PC-3 (cell line): ENCODE measurements at regions not wholly inside any gene's neighbourhood (a gene's known extent, or its start where the extent isn't known, plus 50 kb on each side); places are given as distances from the start of the nearest gene placed in this dataset.

Experiments
- ATAC-seq: fragments of 200-7000 bp; cut with Tn5 transposase; 2 replicates; pipeline ENCODE4 v1.9.1; 2020; ENCODE audit warnings: mild to moderate bottlenecking, moderate library complexity
- BruUV-seq: library from RNA; stranded (reverse); fragments of 400-500 nt; replicated peaks from 2 replicates; lab custom pipeline; 2021; lab: Mats Ljungman, UMichigan
- CTCF ChIA-PET: fragments of 300-600 bp; sonication (Branson Sonifier 250); formaldehyde crosslinking; loops from one replicate; lab custom pipeline; 2022; ENCODE audit warnings: antibody characterized with exemption; lab: Charles Lee
- POLR2A ChIA-PET: fragments of 300-600 bp; sonication (Branson Sonifier 250); formaldehyde crosslinking; loops from one replicate; lab custom pipeline; 2022; ENCODE audit warnings: antibody characterized with exemption; ENCODE audit not compliant: unreplicated experiment; lab: Charles Lee
- DNase-seq: peaks from one replicate; pipeline ENCODE4 v3.0.0-alpha.2; 2015
- H2AFZ ChIP-seq: fragments of 300-600 bp; sonication (generic); 2 replicates; pipeline ENCODE4 v1.6.0; 2016; ENCODE audit warnings: antibody characterized with exemption, low read length
- H3F3A ChIP-seq: fragments of 300-600 bp; sonication (generic); one replicate; pipeline ENCODE4 v1.6.0; 2017; ENCODE audit warnings: antibody characterized with exemption, low read length, control low read depth, mild to moderate bottlenecking; ENCODE audit not compliant: unreplicated experiment
- H3K27ac ChIP-seq: fragments of 300-600 bp; sonication (generic); 2 replicates; pipeline ENCODE4 v1.5.1; 2016; ENCODE audit warnings: mild to moderate bottlenecking, low read length
- H3K27me3 ChIP-seq: fragments of 300-600 bp; sonication (generic); 2 replicates; pipeline ENCODE4 v1.6.1; 2016; ENCODE audit warnings: low read length, mixed read lengths
- H3K36me3 ChIP-seq: fragments of 300-600 bp; sonication (generic); 2 replicates; pipeline ENCODE4 v1.6.1; 2016; ENCODE audit warnings: low read depth, mixed run types, low read length, mixed read lengths
- H3K4me1 ChIP-seq: fragments of 300-600 bp; sonication (generic); 2 replicates; pipeline ENCODE4 v1.5.1; 2016; ENCODE audit warnings: low read length; ENCODE audit not compliant: insufficient read depth
- H3K4me2 ChIP-seq: fragments of 300-600 bp; sonication (generic); 2 replicates; pipeline ENCODE4 v1.6.0; 2016; ENCODE audit warnings: low read length
- H3K4me3 ChIP-seq: fragments of 300-600 bp; sonication (generic); 2 replicates; pipeline ENCODE4 v1.5.1; 2016; ENCODE audit warnings: mild to moderate bottlenecking, low read length, mixed read lengths
- H3K79me2 ChIP-seq: fragments of 300-600 bp; sonication (generic); 2 replicates; pipeline ENCODE4 v1.6.1; 2017; ENCODE audit warnings: low read length, mixed read lengths
- H3K9ac ChIP-seq: fragments of 300-600 bp; sonication (generic); 2 replicates; pipeline ENCODE4 v1.6.0; 2016; ENCODE audit warnings: mild to moderate bottlenecking, low read length
- H3K9me2 ChIP-seq: fragments of 300-600 bp; sonication (generic); replicated peaks from 2 replicates; pipeline ENCODE4 v1.6.1; 2016; ENCODE audit warnings: mixed run types, low read length, mixed read lengths
- H3K9me3 ChIP-seq: fragments of 300-600 bp; sonication (generic); 2 replicates; pipeline ENCODE4 v1.6.1; 2016; ENCODE audit warnings: low read length, mixed read lengths
- H4K20me1 ChIP-seq: fragments of 300-600 bp; sonication (generic); 2 replicates; pipeline ENCODE4 v1.6.1; 2016; ENCODE audit warnings: low read length, mixed read lengths
- EZH2 ChIP-seq: fragments of 300-600 bp; sonication (generic); IDR thresholded peaks from one replicate; pipeline ENCODE4 v1.6.1; 2017; ENCODE audit warnings: antibody characterized with exemption, mild to moderate bottlenecking, low read length; ENCODE audit not compliant: unreplicated experiment
- EZH2phosphoT487 ChIP-seq: fragments of 300-600 bp; sonication (generic); IDR thresholded peaks from 2 replicates; pipeline ENCODE4 v1.6.1; 2018; ENCODE audit warnings: mild to moderate bottlenecking, antibody characterized with exemption, low read length, borderline replicate concordance
- intact Hi-C: fragments of 100-400 bp; cut with micrococcal nuclease; formaldehyde crosslinking; loops from 2 replicates; pipeline ENCODE4 v1.9.0; 2023
- TF ChIP-seq, protein P1 (sequence below): fragments of 300-600 bp; sonication (generic); conservative IDR thresholded peaks from 2 replicates; pipeline ENCODE4 v1.5.1; 2017; ENCODE audit warnings: antibody characterized with exemption, low read depth, mild to moderate bottlenecking, low read length

DNA sequence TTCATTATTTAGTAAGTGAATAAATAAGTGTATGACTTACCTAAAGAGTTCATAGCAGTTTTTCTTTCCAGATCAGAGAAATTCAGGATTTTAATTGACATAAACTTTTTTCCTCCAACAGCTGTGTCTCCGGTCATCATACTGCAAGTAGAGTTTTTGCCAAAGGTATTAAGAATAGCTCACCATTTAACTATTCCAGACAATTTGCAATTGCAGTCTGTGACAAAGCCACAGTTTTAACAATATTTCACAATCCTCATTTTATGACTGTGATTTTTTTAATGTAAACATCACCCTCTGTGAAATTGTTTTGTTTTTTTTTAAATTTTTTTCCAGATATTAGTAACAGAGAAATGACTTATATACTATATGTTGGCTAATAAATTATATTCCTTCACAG is 199.1 kb downstream of the TRIB2 start:
- no peak for TF ChIP-seq EZH2
- TF ChIP-seq EZH2phosphoT487, result no peak
- TF ChIP-seq, protein P1, sequence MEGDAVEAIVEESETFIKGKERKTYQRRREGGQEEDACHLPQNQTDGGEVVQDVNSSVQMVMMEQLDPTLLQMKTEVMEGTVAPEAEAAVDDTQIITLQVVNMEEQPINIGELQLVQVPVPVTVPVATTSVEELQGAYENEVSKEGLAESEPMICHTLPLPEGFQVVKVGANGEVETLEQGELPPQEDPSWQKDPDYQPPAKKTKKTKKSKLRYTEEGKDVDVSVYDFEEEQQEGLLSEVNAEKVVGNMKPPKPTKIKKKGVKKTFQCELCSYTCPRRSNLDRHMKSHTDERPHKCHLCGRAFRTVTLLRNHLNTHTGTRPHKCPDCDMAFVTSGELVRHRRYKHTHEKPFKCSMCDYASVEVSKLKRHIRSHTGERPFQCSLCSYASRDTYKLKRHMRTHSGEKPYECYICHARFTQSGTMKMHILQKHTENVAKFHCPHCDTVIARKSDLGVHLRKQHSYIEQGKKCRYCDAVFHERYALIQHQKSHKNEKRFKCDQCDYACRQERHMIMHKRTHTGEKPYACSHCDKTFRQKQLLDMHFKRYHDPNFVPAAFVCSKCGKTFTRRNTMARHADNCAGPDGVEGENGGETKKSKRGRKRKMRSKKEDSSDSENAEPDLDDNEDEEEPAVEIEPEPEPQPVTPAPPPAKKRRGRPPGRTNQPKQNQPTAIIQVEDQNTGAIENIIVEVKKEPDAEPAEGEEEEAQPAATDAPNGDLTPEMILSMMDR, result no peak
- POLR2A ChIA-PET, result no interaction called here

DNA sequence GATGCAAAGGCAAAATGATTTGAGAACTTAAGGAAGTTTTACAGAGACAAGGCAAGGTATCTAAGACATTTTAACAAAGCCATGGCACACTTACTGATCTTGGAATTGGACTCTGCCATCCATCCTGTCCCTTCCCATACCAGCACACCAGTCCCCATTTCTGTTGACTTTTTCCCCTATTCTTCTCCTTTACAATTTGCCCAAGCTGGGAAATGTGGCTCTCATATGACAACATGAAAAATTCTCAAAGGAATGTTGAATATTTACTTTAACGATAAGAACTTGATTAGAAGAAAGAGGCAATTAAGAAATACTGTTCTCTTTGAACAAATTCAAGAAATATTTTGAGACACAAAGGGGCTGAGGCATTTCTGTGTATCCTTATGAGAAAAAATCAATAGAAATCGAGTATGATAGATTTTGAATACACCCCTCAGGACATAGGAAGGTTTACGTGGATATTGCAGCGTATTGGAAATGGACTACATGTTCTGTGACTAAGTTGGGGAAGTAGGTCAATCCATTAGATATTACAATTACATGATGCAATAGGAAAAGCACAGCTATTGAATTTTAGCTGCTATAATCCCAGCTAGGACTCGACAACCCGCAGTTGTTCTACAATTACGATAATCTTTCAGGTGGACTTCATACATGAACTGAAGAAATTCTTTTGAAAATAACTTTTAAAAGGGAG is 201.6 kb downstream of the TRIB2 start:
- H3K4me1 ChIP-seq, result peaks cover 8% of the 10 kb centered on the region; the same call in 1 of the 2 replicates
- no peak overlapping the region for H3K4me2 ChIP-seq
- POLR2A ChIA-PET, result no interaction called here
- H2AFZ ChIP-seq, result no peak overlapping the region
- H3F3A ChIP-seq, result no peaks in the 10 kb centered on the region
- no peak for DNase-seq
- no peak overlapping the region for H3K27ac ChIP-seq
- H3K4me3 ChIP-seq, result no peak overlapping the region
- no TSS peak for BruUV-seq
- ATAC-seq, result no peak
- intact Hi-C loops, result no loop called here
- H3K27me3 ChIP-seq, result no peaks in the 10 kb centered on the region
- TF ChIP-seq EZH2phosphoT487 (no peak), EZH2 (no peak)
- TF ChIP-seq, protein P1, result no peak
- H3K9me2 ChIP-seq, result no peaks in the 10 kb centered on the region
- no peaks in the 10 kb centered on the region for H4K20me1 ChIP-seq
- no peak overlapping the region for H3K9ac ChIP-seq
- no peaks in the 10 kb centered on the region for H3K9me3 ChIP-seq
- H3K36me3 ChIP-seq, result no peaks in the 10 kb centered on the region
- H3K79me2 ChIP-seq, result no peaks in the 10 kb centered on the region
- CTCF ChIA-PET, result no interaction called here

More for the DNA sequence above, 199.1 kb downstream of the TRIB2 start:
- no peak overlapping the region for H3K27ac ChIP-seq
- H2AFZ ChIP-seq, result no peak overlapping the region
- no peak overlapping the region for H3K4me2 ChIP-seq
- BruUV-seq, result no TSS peak
- DNase-seq (peak; percentile 13), ATAC-seq (no peak)
- H3K9me3 ChIP-seq, result no peaks in the 10 kb centered on the region
- H3K27me3 ChIP-seq, result no peaks in the 10 kb centered on the region
- no peak overlapping the region for H3K4me3 ChIP-seq
- H3K9ac ChIP-seq, result no peak overlapping the region
- H3F3A ChIP-seq, result no peaks in the 10 kb centered on the region
- intact Hi-C loops, result no loop called here
- no peaks in the 10 kb centered on the region for H3K36me3 ChIP-seq
- CTCF ChIA-PET, result no interaction called here
- H3K79me2 ChIP-seq, result no peaks in the 10 kb centered on the region
- H3K4me1 ChIP-seq, result peaks cover 8% of the 10 kb centered on the region; the same call in 1 of the 2 replicates
- H3K9me2 ChIP-seq, result no peaks in the 10 kb centered on the region
- no peaks in the 10 kb centered on the region for H4K20me1 ChIP-seq

DNA sequence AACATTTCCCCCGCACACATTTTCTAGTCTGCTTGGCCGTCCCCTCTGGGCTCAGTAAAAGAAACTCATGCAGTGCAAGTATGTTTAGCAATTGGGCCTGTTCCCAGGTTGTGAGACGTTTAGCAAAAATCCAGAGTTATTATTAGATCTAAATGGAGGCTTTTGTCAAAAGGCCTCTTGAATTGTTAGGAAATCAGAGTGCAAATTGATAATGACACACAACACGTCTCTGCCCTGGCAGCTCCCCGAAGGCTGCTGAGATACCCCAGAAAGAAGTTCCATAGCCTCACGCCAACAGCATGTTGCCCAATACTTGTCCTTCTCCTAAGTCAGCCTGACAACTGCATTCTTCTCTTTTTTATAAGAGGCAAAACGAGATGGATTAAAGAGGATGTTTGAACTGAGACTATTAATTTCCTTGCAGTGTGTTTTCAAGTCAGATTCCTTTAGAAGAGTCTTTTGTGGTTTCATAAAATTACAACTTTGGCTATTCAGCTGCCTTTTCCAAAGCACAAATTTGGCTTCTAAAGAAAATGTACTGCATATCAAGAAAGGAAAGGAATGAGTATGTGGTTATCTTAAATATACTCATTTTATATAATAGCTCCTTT is 202.2 kb downstream of the TRIB2 start:
- H3K4me3 ChIP-seq, result no peak overlapping the region
- H4K20me1 ChIP-seq, result no peaks in the 10 kb centered on the region
- BruUV-seq, result no TSS peak
- H3K9me3 ChIP-seq, result no peaks in the 10 kb centered on the region
- intact Hi-C loops, result no loop called here
- ATAC-seq (no peak), DNase-seq (peak; percentile 9)
- POLR2A ChIA-PET, result interaction anchor here (0.5 kb wide), 1 partner anchor 1014 kb away, joined by 4 read pairs; no protein-coding TSS in a partner anchor
- no peaks in the 10 kb centered on the region for H3K36me3 ChIP-seq
- H2AFZ ChIP-seq, result no peak overlapping the region
- H3K4me2 ChIP-seq, result no peak overlapping the region
- TF ChIP-seq EZH2phosphoT487, result no peak
- TF ChIP-seq, protein P1, result no peak
- no peak for TF ChIP-seq EZH2
- H3K27me3 ChIP-seq, result no peaks in the 10 kb centered on the region
- H3K27ac ChIP-seq, result no peak overlapping the region
- CTCF ChIA-PET, result no interaction called here
- no peaks in the 10 kb centered on the region for H3K9me2 ChIP-seq
- H3K79me2 ChIP-seq, result no peaks in the 10 kb centered on the region
- H3F3A ChIP-seq, result no peaks in the 10 kb centered on the region
- no peak overlapping the region for H3K9ac ChIP-seq
- peaks cover 11% of the 10 kb centered on the region for H3K4me1 ChIP-seq
